HepG2 (cell line): ENCODE measurements at regions not wholly inside any gene's neighbourhood (a gene's known extent, or its start where the extent isn't known, plus 50 kb on each side); places are given as distances from the start of the nearest gene placed in this dataset.

Source experiments
- ATAC-seq: fragments of 200-7000 bp; cut with Tn5 transposase; 3 replicates; pipeline ENCODE4 v1.9.1; 2020; ENCODE audit warnings: mild to moderate bottlenecking, moderate library complexity
- BruUV-seq: library from RNA; stranded (reverse); fragments of 400-500 nt; replicated peaks from 2 replicates; lab custom pipeline; 2021; lab: Mats Ljungman, UMichigan
- CTCF ChIA-PET: fragments of 300-600 bp; formaldehyde crosslinking; extraction: SDS; loops from one replicate; lab custom pipeline; 2021; ENCODE audit warnings: low total read pairs, inconsistent platforms, low intra/inter-chr PET ratio; lab: Yijun Ruan, JAX
- POLR2A ChIA-PET: fragments of 350-600 bp; sonication (Branson Sonifier 250); formaldehyde crosslinking; loops from one replicate; lab custom pipeline; 2020; ENCODE audit warnings: antibody characterized with exemption, inconsistent platforms; lab: Yijun Ruan, JAX
- DNase-seq: peaks from one replicate; pipeline ENCODE4 v3.0.0-alpha.2; 2015; ENCODE audit warnings: low spot score
- FAIRE-seq: peaks from 3 replicates; lab custom pipeline; 2011; peaks lifted over from hg19 to GRCh38; lab: Jason Lieb, UNC
- H2AFZ ChIP-seq: one replicate; pipeline ENCODE4 v1.6.1; 2011; ENCODE audit warnings: low read length, inconsistent platforms
- H3K27ac ChIP-seq: fragments of 300-600 bp; 3 replicates; pipeline ENCODE4 v1.8.0; 2011; ENCODE audit warnings: mixed run types, mild to moderate bottlenecking, mixed read lengths, low read length, inconsistent platforms; ENCODE audit not compliant: insufficient read depth; ENCODE audit errors: extremely low read length
- H3K27me3 ChIP-seq, 2 experiments: fragments of 200-600 bp in 1 of 2; 2 replicates in 1 of 2; 3 replicates in 1 of 2; pipeline versions ENCODE4 v1.6.0 to v1.8.0; 2011; ENCODE audit warnings: low read length in 2 of 2, mild to moderate bottlenecking in 2 of 2, moderate library complexity in 2 of 2, inconsistent platforms in 1 of 2; ENCODE audit not compliant: insufficient read depth in 2 of 2, control insufficient read depth in 1 of 2
- H3K36me3 ChIP-seq, 2 experiments: fragments of 200-600 bp in 1 of 2; replicated peaks in 1 of 2; 2 replicates in 1 of 2; 3 replicates in 1 of 2; pipeline versions ENCODE4 v1.5.1 to v1.8.0; 2011; ENCODE audit warnings: low read length in 2 of 2, inconsistent platforms in 1 of 2; ENCODE audit not compliant: insufficient read depth in 2 of 2, control insufficient read depth in 1 of 2
- H3K4me1 ChIP-seq: 2 replicates; pipeline ENCODE4 v1.5.1; 2012; ENCODE audit warnings: low read length, inconsistent platforms; ENCODE audit not compliant: insufficient read depth
- H3K4me2 ChIP-seq: 2 replicates; pipeline ENCODE4 v1.6.0; 2011; ENCODE audit warnings: low read depth, low read length, inconsistent platforms
- H3K4me3 ChIP-seq, 3 experiments: fragments of 200-600 bp in 1 of 3; sonication (generic), shearing (Covaris generic) in 1 of 3; replicated peaks in 1 of 3; 2 replicates each; pipeline ENCODE4 v1.5.1; 2011 to 2016; ENCODE audit warnings: low read length in 3 of 3, inconsistent platforms in 2 of 3, low read depth in 2 of 3, mild to moderate bottlenecking in 2 of 3, control low read depth in 1 of 3, mixed read lengths in 1 of 3; ENCODE audit not compliant: insufficient read depth in 1 of 3
- H3K79me2 ChIP-seq: one replicate; pipeline ENCODE4 v1.6.1; 2011; ENCODE audit warnings: low read length, inconsistent platforms; ENCODE audit not compliant: insufficient read depth
- H3K9ac ChIP-seq: 2 replicates; pipeline ENCODE4 v1.6.0; 2011; ENCODE audit warnings: mild to moderate bottlenecking, low read depth, low read length, inconsistent platforms; ENCODE audit not compliant: insufficient read depth
- H3K9me3 ChIP-seq: 2 replicates; pipeline ENCODE4 v1.5.1; 2012; ENCODE audit warnings: mild to moderate bottlenecking, low read length
- H4K20me1 ChIP-seq: 2 replicates; pipeline ENCODE4 v1.6.0; 2011; ENCODE audit warnings: inconsistent platforms, mild to moderate bottlenecking, low read length, moderate library complexity; ENCODE audit not compliant: insufficient read depth
- DMTF1 ChIP-seq: sonication (generic); formaldehyde crosslinking; IDR thresholded peaks from 2 replicates; pipeline ENCODE4 v1.4.0; 2020; ENCODE audit warnings: mild to moderate bottlenecking, missing genetic modification reagents
- PRDM10 ChIP-seq: sonication (generic); formaldehyde crosslinking; IDR thresholded peaks from 2 replicates; pipeline ENCODE4 v1.4.0; 2020; ENCODE audit warnings: low read depth, missing genetic modification reagents
- SMAD9 ChIP-seq: sonication (generic); formaldehyde crosslinking; IDR thresholded peaks from 2 replicates; pipeline ENCODE4 v1.5.1; 2020; ENCODE audit warnings: mild to moderate bottlenecking, missing genetic modification reagents
- WGBS: methylation state at CpG from one replicate; pipeline ENCODE4 v1.1.6; 2017; ENCODE audit warnings: low lambda C conversion rate; 5-methylcytosine and 5-hydroxymethylcytosine counted together
- in situ Hi-C: cut with HindIII; loops from 2 replicates; pipeline ENCODE4 v1.10.0; 2017; ENCODE audit warnings: low pct_unique_long_range_greater_than_20kb; ENCODE audit not compliant: extremely low pct_ligation_motif_present
- intact Hi-C: fragments of 100-400 bp; cut with micrococcal nuclease; formaldehyde crosslinking; loops from one replicate; pipeline ENCODE4 v1.10.0; 2022; ENCODE audit not compliant: unreplicated experiment

- Histone ChIP-seq H3K79me2 (no peaks in the 10 kb centered on the region), H3K4me3 (no peak overlapping the region), H4K20me1 (no peaks in the 10 kb centered on the region), H3K27me3 (no peaks in the 10 kb centered on the region; a peak in 1 of 5 replicates), H3K9ac (no peak overlapping the region), H3K4me1 (no peaks in the 10 kb centered on the region), H3K27ac (no peak overlapping the region), H2AFZ (no peak overlapping the region), H3K36me3 (no peaks in the 10 kb centered on the region), H3K4me2 (no peak overlapping the region), H3K9me3 (no peaks in the 10 kb centered on the region)
- ChIA-PET CTCF (no interaction called here), POLR2A (no interaction called here)
- intact Hi-C loops (no loop called here), in situ Hi-C loops (no loop called here)
- no TSS peak for BruUV-seq
- TF ChIP-seq SMAD9 (no peak), PRDM10 (CRISPR knock-in tag) (no peak), DMTF1 (CRISPR knock-in tag) (no peak)
- FAIRE-seq (no peak), DNase-seq (no peak), ATAC-seq (no peak)
- 5% methylated on average over 2 of the region's 2 CpGs for WGBS
Observed at GRCh38 chr4:10875144-10875799, 190.7 kb upstream of the CLNK start.
